ENCODE measurements at regions not wholly inside any gene's neighbourhood (a gene's known extent, or its start where the extent isn't known, plus 50 kb on each side); places are given as distances from the start of the nearest gene placed in this dataset.

DNA sequence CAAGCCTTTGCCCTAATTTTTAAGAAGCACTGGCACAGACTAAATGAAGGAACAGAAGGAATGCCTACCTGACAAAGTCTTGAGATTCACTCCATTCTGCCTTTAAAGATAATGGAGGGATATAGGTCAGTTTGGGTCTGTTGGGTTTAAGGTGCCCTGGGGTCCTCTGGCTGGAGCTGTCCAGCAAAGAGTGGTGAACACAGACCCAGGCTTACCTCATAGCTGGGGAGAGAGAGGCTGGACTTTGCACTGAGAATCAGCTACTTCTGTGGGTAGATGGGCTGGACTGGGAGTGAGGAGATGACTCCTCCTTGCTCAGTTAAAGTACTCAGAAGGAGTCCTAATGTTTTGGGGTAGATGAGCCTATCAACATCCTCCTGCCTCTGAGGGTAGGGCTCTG, 64.4 kb upstream of the CXCR4 start:
- dilution Hi-C loops (cut with MboI; ENCODE audit: extremely low pct_ligation_motif_present, low sequenced_read_pairs), result no loop called here
- Histone ChIP-seq H3K4me3 (ENCODE audit: control insufficient read depth in 2 of 3, extremely low read depth in 1 of 3, insufficient read depth in 2 of 3, low read depth in 1 of 3, low read length in 3 of 3) (no peak overlapping the region), H2AFZ (ENCODE audit: control insufficient read depth, low read length) (no peak overlapping the region), H3K4me1 (ENCODE audit: control insufficient read depth, extremely low read depth, insufficient read depth, low read length) (no peaks in the 10 kb centered on the region), H3K9me3 (ENCODE audit: control insufficient read depth, low read depth, low read length) (no peaks in the 10 kb centered on the region), H3K4me2 (ENCODE audit: control insufficient read depth, extremely low read depth, insufficient read depth, low read depth, low read length) (no peak overlapping the region), H3K27ac (ENCODE audit: control insufficient read depth, insufficient read depth, low read length) (no peak overlapping the region), H3K79me2 (ENCODE audit: control insufficient read depth, insufficient read depth, low read length) (no peaks in the 10 kb centered on the region), H3K9ac (ENCODE audit: control insufficient read depth, extremely low read depth, insufficient read depth, low read length) (no peak overlapping the region), H4K20me1 (ENCODE audit: control insufficient read depth, extremely low read depth, insufficient read depth, low read length) (no peaks in the 10 kb centered on the region), H3K27me3 (ENCODE audit: control insufficient read depth, extremely low read depth, insufficient read depth, low read length) (no peaks in the 10 kb centered on the region), H3K36me3 (ENCODE audit: control insufficient read depth in 2 of 2, extremely low read depth in 1 of 2, insufficient read depth in 2 of 2, low read length in 2 of 2) (no peaks in the 10 kb centered on the region), H3K9me1 (ENCODE audit: control insufficient read depth, extremely low read depth, insufficient read depth, low read length) (no peaks in the 10 kb centered on the region)
- FAIRE-seq (no peak), DNase-seq (ENCODE audit: low read depth, low spot score) (no peak)
- TF ChIP-seq EZH2 (IDR thresholded peaks at IDR 0.05; ENCODE audit: low read length), result no peak
- TF ChIP-seq CTCF (optimal IDR thresholded peaks at IDR 0.05 in 1 of 3, IDR thresholded peaks at IDR 0.05 in 1 of 3, conservative IDR thresholded peaks at IDR 0.05 in 1 of 3; ENCODE audit: extremely low read depth in 1 of 3, insufficient read depth in 2 of 3, low read length in 3 of 3), result no peak

- dilution Hi-C loops (cut with MboI; ENCODE audit: extremely low pct_ligation_motif_present, low sequenced_read_pairs), result no loop called here
- Histone ChIP-seq H2AFZ (ENCODE audit: control insufficient read depth, low read length) (no peak overlapping the region), H3K4me1 (ENCODE audit: control insufficient read depth, extremely low read depth, insufficient read depth, low read length) (no peaks in the 10 kb centered on the region), H3K27me3 (ENCODE audit: control insufficient read depth, extremely low read depth, insufficient read depth, low read length) (no peaks in the 10 kb centered on the region), H3K4me3 (ENCODE audit: control insufficient read depth in 2 of 3, extremely low read depth in 1 of 3, insufficient read depth in 2 of 3, low read depth in 1 of 3, low read length in 3 of 3) (no peak overlapping the region), H3K4me2 (ENCODE audit: control insufficient read depth, extremely low read depth, insufficient read depth, low read depth, low read length) (no peak overlapping the region), H3K79me2 (ENCODE audit: control insufficient read depth, insufficient read depth, low read length) (no peaks in the 10 kb centered on the region), H4K20me1 (ENCODE audit: control insufficient read depth, extremely low read depth, insufficient read depth, low read length) (no peaks in the 10 kb centered on the region), H3K27ac (ENCODE audit: control insufficient read depth, insufficient read depth, low read length) (no peak overlapping the region), H3K9me1 (ENCODE audit: control insufficient read depth, extremely low read depth, insufficient read depth, low read length) (no peaks in the 10 kb centered on the region), H3K9me3 (ENCODE audit: control insufficient read depth, low read depth, low read length) (no peaks in the 10 kb centered on the region), H3K9ac (ENCODE audit: control insufficient read depth, extremely low read depth, insufficient read depth, low read length) (no peak overlapping the region), H3K36me3 (ENCODE audit: control insufficient read depth in 2 of 2, extremely low read depth in 1 of 2, insufficient read depth in 2 of 2, low read length in 2 of 2) (no peaks in the 10 kb centered on the region)
- no peak for FAIRE-seq
- TF ChIP-seq EZH2 (IDR thresholded peaks at IDR 0.05; ENCODE audit: low read length), result no peak
- TF ChIP-seq CTCF (optimal IDR thresholded peaks at IDR 0.05 in 1 of 3, IDR thresholded peaks at IDR 0.05 in 1 of 3, conservative IDR thresholded peaks at IDR 0.05 in 1 of 3; ENCODE audit: extremely low read depth in 1 of 3, insufficient read depth in 2 of 3, low read length in 3 of 3), result no peak
- no peak for DNase-seq (ENCODE audit: low read depth, low spot score)
Measured at GRCh38 chr2:136179602-136179975, 61.6 kb upstream of the CXCR4 start.

Measured in keratinocyte (primary cell).